WTC11 (cell line): ENCODE measurements at regions not wholly inside any gene's neighbourhood (a gene's known extent, or its start where the extent isn't known, plus 50 kb on each side); places are given as distances from the start of the nearest gene placed in this dataset.

Source experiments
- ATAC-seq: fragments of 200-7000 bp; cut with Tn5 transposase; 2 replicates; pipeline ENCODE4 v1.10.0; 2021; ENCODE audit warnings: mild to moderate bottlenecking, moderate library complexity
- CTCF ChIA-PET: fragments of 300-600 bp; sonication (Branson Sonifier 250); formaldehyde crosslinking; loops from one replicate; lab custom pipeline; 2021; ENCODE audit warnings: antibody characterized with exemption; lab: Charles Lee
- POLR2A ChIA-PET: fragments of 350-600 bp; sonication (Branson Sonifier 250); formaldehyde crosslinking; loops from one replicate; lab custom pipeline; 2021; ENCODE audit warnings: antibody characterized with exemption; lab: Charles Lee
- DNase-seq: peaks from one replicate; pipeline ENCODE4 v3.0.0; 2021; ENCODE audit warnings: low spot score
- H3K27ac Mint-ChIP-seq: 2 replicates; pipeline ENCODE4 v1.8.0; 2021; ENCODE audit warnings: mixed read lengths
- H3K27me3 Mint-ChIP-seq: 2 replicates; pipeline ENCODE4 v1.8.0; 2021; ENCODE audit warnings: low read depth, mild to moderate bottlenecking, moderate library complexity, mixed read lengths
- H3K36me3 Mint-ChIP-seq: 2 replicates; pipeline ENCODE4 v1.8.0; 2021; ENCODE audit warnings: mixed read lengths
- H3K4me1 Mint-ChIP-seq: 2 replicates; pipeline ENCODE4 v1.8.0; 2022; ENCODE audit warnings: mixed read lengths
- H3K4me3 Mint-ChIP-seq: 2 replicates; pipeline ENCODE4 v1.8.0; 2021; ENCODE audit warnings: mild to moderate bottlenecking, moderate library complexity, mixed read lengths
- H3K9me3 Mint-ChIP-seq: 2 replicates; pipeline ENCODE4 v1.8.0; 2021; ENCODE audit warnings: mixed read lengths
- CBFB ChIP-seq: sonication (generic); formaldehyde crosslinking; IDR thresholded peaks from 2 replicates; pipeline ENCODE4 v1.8.1; 2022; ENCODE audit warnings: mild to moderate bottlenecking, low read depth, missing genetic modification reagents
- ELF4 ChIP-seq: sonication (generic); formaldehyde crosslinking; IDR thresholded peaks from 2 replicates; pipeline ENCODE4 v1.8.1; 2022; ENCODE audit warnings: low read depth, mild to moderate bottlenecking, moderate library complexity, missing genetic modification reagents
- FOXP1 ChIP-seq: sonication (generic); formaldehyde crosslinking; IDR thresholded peaks from 2 replicates; pipeline ENCODE4 v1.8.0; 2022; ENCODE audit warnings: missing genetic modification reagents, mild to moderate bottlenecking, moderate library complexity, borderline replicate concordance
- NFYB ChIP-seq: sonication (generic); formaldehyde crosslinking; conservative IDR thresholded peaks from 2 replicates; pipeline ENCODE4 v1.8.0; 2022; ENCODE audit warnings: low read depth, missing genetic modification reagents
- NR1H2 ChIP-seq: sonication (generic); formaldehyde crosslinking; IDR thresholded peaks from 2 replicates; pipeline ENCODE4 v1.9.0; 2021; ENCODE audit warnings: mild to moderate bottlenecking, moderate library complexity, missing genetic modification reagents
- TP53 ChIP-seq: sonication (generic); formaldehyde crosslinking; IDR thresholded peaks from 2 replicates; pipeline ENCODE4 v1.8.1; 2023; ENCODE audit warnings: mild to moderate bottlenecking, missing genetic modification reagents
- ZNF423 ChIP-seq: fragments of 250-450 bp; sonication (Bioruptor Pico); IDR thresholded peaks from 2 replicates; pipeline ENCODE4 v2.1.2; 2022; ENCODE audit warnings: mild to moderate bottlenecking, moderate library complexity
- TF ChIP-seq, protein P1 (sequence below): fragments of 250-450 bp; sonication (Bioruptor Pico); conservative IDR thresholded peaks from 2 replicates; pipeline ENCODE4 v1.9.0; 2021; ENCODE audit warnings: mild to moderate bottlenecking
- TF ChIP-seq, protein P2 (sequence below): sonication (generic); formaldehyde crosslinking; IDR thresholded peaks from 2 replicates; pipeline ENCODE4 v1.8.0; 2023; ENCODE audit warnings: missing genetic modification reagents
- TF ChIP-seq, protein P3 (sequence below): sonication (generic); formaldehyde crosslinking; conservative IDR thresholded peaks from 2 replicates; pipeline ENCODE4 v1.8.1; 2023; ENCODE audit warnings: mild to moderate bottlenecking, low read depth, missing genetic modification reagents, moderate library complexity
- TF ChIP-seq, protein P4 (sequence below): sonication (generic); formaldehyde crosslinking; IDR thresholded peaks from 2 replicates; pipeline ENCODE4 v1.8.1; 2022; ENCODE audit warnings: low read depth, mild to moderate bottlenecking, moderate library complexity, missing genetic modification reagents, borderline replicate concordance
- TF ChIP-seq, protein P5 (sequence below): sonication (generic); formaldehyde crosslinking; IDR thresholded peaks from 2 replicates; pipeline ENCODE4 v1.8.0; 2022; ENCODE audit warnings: missing genetic modification reagents
- TF ChIP-seq, protein P6 (sequence below): fragments of 200-600 bp; IDR thresholded peaks from 2 replicates; pipeline ENCODE4 v1.8.0; 2022; ENCODE audit warnings: antibody characterized with exemption
- TF ChIP-seq, protein P7 (sequence below): sonication (generic); formaldehyde crosslinking; IDR thresholded peaks from 2 replicates; pipeline ENCODE4 v1.8.1; 2022; ENCODE audit warnings: missing genetic modification reagents, borderline replicate concordance

DNA sequence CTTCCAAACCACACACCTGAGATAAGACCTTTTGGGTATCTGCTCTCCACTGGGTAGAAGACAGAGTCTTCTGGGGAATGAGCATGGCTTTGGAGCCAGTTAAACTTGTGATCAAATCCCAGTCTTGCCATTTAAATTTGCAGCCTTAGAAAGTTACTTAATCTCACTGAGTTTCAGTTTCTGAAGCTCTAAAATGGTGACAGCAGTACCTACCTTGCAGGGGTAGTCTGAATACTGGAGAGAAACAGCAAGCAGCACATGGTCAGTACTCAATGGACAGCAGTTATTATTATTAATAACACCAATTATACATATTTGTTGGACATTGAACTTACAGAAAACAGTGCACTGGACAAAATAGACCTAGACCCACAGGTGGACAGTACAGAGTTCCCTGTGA lies 260.9 kb downstream of the MAN2A1 start (continued):
- TF ChIP-seq, protein P1, sequence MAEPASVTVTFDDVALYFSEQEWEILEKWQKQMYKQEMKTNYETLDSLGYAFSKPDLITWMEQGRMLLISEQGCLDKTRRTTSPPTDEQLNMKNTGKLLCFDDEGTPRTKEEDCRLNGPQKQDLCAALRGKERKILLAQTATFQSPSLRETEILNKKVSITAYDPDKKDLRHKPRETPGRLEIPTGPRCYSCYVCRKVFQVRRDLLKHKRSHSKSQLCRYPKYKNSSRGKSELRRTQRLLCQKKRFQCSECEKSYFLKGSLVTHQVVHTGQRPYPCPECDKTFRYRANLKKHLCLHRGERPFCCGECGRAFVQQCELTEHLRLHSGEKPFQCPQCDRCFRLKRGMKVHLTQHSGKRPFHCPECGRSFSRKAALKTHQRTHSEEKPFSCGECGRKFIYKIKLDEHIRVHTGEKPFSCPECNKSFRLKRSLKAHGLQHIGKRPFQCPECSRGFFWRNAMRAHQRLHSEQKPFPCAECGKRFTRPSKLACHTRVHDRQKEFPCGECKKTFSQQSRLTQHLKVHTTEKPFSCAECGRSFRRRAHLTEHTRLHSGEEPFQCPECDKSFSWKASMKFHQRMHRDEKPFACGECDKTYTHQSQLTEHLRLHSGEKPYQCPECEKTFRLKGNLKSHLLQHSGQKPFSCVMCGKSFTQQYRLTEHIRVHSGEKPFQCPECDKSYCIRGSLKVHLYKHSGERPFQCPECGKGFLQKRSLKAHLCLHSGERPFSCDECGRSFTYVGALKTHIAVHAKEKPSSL, result no peak

DNA sequence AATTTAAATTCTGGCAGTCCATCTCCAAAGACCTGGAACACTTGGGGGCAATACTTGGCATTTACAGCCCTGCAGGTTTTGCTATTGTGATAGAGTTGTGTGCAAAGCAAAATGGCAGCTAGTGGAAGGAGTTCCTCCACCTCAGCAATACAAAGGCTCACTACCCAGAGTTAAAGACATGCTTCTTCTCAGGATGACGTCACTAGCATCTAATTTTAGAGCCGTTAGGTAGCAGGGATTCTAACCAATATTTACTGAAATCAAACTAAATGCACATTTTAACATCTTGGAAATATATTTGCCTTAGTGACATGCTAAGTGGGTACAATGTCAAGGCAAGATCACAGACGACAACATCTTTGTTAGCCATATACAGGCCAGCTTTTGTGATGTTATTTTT lies 261.6 kb downstream of the MAN2A1 start:
- ATAC-seq (no peak), DNase-seq (no peak)
- H3K4me1 Mint-ChIP-seq, result no peaks in the 10 kb centered on the region; the same call in 1 of the 2 replicates
- ChIA-PET CTCF (no interaction called here), POLR2A (interaction anchor here (1.0 kb wide), 1 partner anchor 28 kb away, joined by 5 read pairs; no protein-coding TSS in a partner anchor)
- H3K27ac Mint-ChIP-seq, result no peak overlapping the region
- no peaks in the 10 kb centered on the region for H3K9me3 Mint-ChIP-seq
- no peaks in the 10 kb centered on the region for H3K36me3 Mint-ChIP-seq
- no peaks in the 10 kb centered on the region for H3K27me3 Mint-ChIP-seq
- H3K4me3 Mint-ChIP-seq, result no peak overlapping the region
- TF ChIP-seq ELF4 (CRISPR knock-in tag), result no peak
- TF ChIP-seq CBFB, result no peak
- TF ChIP-seq, protein P2, sequence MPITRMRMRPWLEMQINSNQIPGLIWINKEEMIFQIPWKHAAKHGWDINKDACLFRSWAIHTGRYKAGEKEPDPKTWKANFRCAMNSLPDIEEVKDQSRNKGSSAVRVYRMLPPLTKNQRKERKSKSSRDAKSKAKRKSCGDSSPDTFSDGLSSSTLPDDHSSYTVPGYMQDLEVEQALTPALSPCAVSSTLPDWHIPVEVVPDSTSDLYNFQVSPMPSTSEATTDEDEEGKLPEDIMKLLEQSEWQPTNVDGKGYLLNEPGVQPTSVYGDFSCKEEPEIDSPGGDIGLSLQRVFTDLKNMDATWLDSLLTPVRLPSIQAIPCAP (CRISPR knock-in tag), result no peak
- no peak for TF ChIP-seq NFYB (CRISPR knock-in tag)
- TF ChIP-seq NR1H2 (CRISPR knock-in tag), result no peak
- TF ChIP-seq, protein P3, sequence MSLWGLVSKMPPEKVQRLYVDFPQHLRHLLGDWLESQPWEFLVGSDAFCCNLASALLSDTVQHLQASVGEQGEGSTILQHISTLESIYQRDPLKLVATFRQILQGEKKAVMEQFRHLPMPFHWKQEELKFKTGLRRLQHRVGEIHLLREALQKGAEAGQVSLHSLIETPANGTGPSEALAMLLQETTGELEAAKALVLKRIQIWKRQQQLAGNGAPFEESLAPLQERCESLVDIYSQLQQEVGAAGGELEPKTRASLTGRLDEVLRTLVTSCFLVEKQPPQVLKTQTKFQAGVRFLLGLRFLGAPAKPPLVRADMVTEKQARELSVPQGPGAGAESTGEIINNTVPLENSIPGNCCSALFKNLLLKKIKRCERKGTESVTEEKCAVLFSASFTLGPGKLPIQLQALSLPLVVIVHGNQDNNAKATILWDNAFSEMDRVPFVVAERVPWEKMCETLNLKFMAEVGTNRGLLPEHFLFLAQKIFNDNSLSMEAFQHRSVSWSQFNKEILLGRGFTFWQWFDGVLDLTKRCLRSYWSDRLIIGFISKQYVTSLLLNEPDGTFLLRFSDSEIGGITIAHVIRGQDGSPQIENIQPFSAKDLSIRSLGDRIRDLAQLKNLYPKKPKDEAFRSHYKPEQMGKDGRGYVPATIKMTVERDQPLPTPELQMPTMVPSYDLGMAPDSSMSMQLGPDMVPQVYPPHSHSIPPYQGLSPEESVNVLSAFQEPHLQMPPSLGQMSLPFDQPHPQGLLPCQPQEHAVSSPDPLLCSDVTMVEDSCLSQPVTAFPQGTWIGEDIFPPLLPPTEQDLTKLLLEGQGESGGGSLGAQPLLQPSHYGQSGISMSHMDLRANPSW (CRISPR knock-in tag), result no peak
- TF ChIP-seq, protein P4, sequence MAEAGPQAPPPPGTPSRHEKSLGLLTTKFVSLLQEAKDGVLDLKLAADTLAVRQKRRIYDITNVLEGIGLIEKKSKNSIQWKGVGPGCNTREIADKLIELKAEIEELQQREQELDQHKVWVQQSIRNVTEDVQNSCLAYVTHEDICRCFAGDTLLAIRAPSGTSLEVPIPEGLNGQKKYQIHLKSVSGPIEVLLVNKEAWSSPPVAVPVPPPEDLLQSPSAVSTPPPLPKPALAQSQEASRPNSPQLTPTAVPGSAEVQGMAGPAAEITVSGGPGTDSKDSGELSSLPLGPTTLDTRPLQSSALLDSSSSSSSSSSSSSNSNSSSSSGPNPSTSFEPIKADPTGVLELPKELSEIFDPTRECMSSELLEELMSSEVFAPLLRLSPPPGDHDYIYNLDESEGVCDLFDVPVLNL (CRISPR knock-in tag), result no peak
- TF ChIP-seq ZNF423 (CRISPR knock-in tag), result no peak
- TF ChIP-seq, protein P5, sequence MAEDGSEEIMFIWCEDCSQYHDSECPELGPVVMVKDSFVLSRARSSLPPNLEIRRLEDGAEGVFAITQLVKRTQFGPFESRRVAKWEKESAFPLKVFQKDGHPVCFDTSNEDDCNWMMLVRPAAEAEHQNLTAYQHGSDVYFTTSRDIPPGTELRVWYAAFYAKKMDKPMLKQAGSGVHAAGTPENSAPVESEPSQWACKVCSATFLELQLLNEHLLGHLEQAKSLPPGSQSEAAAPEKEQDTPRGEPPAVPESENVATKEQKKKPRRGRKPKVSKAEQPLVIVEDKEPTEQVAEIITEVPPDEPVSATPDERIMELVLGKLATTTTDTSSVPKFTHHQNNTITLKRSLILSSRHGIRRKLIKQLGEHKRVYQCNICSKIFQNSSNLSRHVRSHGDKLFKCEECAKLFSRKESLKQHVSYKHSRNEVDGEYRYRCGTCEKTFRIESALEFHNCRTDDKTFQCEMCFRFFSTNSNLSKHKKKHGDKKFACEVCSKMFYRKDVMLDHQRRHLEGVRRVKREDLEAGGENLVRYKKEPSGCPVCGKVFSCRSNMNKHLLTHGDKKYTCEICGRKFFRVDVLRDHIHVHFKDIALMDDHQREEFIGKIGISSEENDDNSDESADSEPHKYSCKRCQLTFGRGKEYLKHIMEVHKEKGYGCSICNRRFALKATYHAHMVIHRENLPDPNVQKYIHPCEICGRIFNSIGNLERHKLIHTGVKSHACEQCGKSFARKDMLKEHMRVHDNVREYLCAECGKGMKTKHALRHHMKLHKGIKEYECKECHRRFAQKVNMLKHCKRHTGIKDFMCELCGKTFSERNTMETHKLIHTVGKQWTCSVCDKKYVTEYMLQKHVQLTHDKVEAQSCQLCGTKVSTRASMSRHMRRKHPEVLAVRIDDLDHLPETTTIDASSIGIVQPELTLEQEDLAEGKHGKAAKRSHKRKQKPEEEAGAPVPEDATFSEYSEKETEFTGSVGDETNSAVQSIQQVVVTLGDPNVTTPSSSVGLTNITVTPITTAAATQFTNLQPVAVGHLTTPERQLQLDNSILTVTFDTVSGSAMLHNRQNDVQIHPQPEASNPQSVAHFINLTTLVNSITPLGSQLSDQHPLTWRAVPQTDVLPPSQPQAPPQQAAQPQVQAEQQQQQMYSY, result no peak

DNA sequence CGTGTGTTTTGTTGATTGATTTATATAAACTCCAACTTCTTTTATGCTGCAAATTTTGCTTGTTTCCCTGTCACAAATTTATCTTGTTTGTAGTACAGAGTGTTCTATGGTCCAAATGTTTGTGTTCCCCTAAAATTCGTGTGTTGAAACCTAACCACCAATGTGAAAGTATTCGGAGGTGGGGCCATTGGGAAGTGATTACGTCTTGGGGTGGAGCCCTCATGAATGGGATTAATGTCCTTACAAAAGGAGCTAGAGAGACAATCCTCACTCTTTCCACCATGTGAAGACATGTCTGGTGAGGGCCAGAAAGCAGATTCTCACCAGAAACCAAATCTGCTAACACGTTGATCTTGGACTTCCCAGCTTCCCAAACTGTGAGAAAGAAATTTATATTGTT lies 262.0 kb downstream of the MAN2A1 start:
- TF ChIP-seq TP53 (CRISPR knock-in tag) (no peak), ELF4 (CRISPR knock-in tag) (no peak), FOXP1 (no peak)
- TF ChIP-seq, protein P6, sequence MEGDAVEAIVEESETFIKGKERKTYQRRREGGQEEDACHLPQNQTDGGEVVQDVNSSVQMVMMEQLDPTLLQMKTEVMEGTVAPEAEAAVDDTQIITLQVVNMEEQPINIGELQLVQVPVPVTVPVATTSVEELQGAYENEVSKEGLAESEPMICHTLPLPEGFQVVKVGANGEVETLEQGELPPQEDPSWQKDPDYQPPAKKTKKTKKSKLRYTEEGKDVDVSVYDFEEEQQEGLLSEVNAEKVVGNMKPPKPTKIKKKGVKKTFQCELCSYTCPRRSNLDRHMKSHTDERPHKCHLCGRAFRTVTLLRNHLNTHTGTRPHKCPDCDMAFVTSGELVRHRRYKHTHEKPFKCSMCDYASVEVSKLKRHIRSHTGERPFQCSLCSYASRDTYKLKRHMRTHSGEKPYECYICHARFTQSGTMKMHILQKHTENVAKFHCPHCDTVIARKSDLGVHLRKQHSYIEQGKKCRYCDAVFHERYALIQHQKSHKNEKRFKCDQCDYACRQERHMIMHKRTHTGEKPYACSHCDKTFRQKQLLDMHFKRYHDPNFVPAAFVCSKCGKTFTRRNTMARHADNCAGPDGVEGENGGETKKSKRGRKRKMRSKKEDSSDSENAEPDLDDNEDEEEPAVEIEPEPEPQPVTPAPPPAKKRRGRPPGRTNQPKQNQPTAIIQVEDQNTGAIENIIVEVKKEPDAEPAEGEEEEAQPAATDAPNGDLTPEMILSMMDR, result no peak
- TF ChIP-seq, protein P7, sequence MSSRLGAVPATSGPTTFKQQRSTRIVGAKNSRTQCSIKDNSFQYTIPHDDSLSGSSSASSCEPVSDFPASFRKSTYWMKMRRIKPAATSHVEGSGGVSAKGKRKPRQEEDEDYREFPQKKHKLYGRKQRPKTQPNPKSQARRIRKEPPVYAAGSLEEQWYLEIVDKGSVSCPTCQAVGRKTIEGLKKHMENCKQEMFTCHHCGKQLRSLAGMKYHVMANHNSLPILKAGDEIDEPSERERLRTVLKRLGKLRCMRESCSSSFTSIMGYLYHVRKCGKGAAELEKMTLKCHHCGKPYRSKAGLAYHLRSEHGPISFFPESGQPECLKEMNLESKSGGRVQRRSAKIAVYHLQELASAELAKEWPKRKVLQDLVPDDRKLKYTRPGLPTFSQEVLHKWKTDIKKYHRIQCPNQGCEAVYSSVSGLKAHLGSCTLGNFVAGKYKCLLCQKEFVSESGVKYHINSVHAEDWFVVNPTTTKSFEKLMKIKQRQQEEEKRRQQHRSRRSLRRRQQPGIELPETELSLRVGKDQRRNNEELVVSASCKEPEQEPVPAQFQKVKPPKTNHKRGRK (CRISPR knock-in tag), result no peak
- TF ChIP-seq, all 79 proteins: peak for 0
- DNase-seq (no peak), ATAC-seq (no peak)
- H3K4me1 Mint-ChIP-seq, result no peaks in the 10 kb centered on the region; the same call in 1 of the 2 replicates
- H3K9me3 Mint-ChIP-seq, result no peaks in the 10 kb centered on the region
- no peaks in the 10 kb centered on the region for H3K27me3 Mint-ChIP-seq
- CTCF ChIA-PET, result no interaction called here
- H3K27ac Mint-ChIP-seq, result no peak overlapping the region
- POLR2A ChIA-PET, result interaction anchor here (1.0 kb wide), 1 partner anchor 28 kb away, joined by 5 read pairs; no protein-coding TSS in a partner anchor
- H3K36me3 Mint-ChIP-seq, result no peaks in the 10 kb centered on the region
- no peak overlapping the region for H3K4me3 Mint-ChIP-seq
